ENCODE measurements at regions not wholly inside any gene's neighbourhood (a gene's known extent, or its start where the extent isn't known, plus 50 kb on each side); places are given as distances from the start of the nearest gene placed in this dataset.
"Not testable (repeated sequence)": the region's sequence is repeated elsewhere in the genome, so short reads cannot be mapped to it uniquely, and the experiment has no call there.

- DNase-seq (ENCODE audit: low read depth in 2 of 2), result no peak
These were observed 593.1 kb downstream of the MAT2B start for GRCh38 chr5:164098531-164098930.

DNA sequence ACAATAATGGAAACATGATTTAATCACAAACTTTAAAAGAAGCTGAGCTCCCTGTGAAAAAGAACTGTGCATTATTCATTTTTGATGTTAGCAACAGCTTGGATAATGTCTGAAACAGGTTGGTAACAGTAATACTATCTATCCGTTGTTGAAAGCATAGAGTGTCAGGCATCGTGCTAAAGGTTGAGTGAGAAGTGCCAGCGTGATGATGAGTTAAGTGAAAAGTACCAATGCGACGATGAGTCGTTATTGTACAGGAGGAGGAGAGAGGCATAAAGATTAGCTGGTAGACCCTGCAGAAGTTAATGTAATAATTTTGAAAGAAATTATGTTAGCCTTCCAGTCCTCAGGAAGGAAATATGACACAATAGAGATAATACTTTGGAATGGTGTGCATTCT lies 593.6 kb downstream of the MAT2B start:
- no peak for DNase-seq (ENCODE audit: low read depth in 2 of 2)

DNA sequence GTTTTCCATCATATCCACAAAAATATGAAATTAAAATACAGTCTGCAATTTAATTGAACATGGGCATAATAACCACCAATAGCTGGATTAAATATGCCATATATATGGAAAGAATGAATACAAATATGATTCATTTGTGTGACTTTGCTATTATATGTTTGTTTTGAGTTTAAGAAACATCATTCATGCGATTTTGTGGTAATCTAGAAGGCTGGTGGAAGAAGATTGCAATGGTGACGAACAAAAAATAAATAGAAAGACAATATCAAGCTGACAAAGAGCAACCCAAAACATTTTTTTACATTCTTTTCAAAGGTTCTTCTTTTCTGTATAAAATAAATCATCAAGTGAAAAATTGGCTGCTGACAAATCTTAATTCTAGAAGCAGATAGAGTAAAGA lies 610.0 kb downstream of the MAT2B start:
- DNase-seq (ENCODE audit: low read depth in 2 of 2), result no peak

GRCh38 chr5:164119806-164120447 lies 614.5 kb downstream of the MAT2B start:
- DNase-seq (ENCODE audit: low read depth in 2 of 2), result no peak

DNA sequence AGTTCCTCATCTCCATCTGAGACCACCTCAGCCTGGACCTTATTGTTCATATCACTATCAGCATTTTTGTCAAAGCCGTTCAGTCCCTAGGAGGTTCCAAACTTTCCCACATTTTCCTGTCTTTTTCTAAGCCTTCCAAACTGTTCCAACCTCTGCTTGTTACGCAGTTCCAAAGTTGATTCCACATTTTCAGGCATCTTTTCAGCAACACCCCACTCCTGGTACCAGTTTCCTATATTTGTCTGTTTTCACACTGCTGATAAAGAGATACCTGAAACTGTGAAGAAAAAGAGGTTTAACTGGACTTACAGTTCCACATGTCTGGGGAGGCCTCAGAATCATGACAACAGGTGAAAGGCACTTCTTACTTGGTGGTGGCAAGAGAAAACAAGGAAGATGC lies 622.1 kb downstream of the MAT2B start:
- no peak for DNase-seq (ENCODE audit: low read depth in 2 of 2)

DNA sequence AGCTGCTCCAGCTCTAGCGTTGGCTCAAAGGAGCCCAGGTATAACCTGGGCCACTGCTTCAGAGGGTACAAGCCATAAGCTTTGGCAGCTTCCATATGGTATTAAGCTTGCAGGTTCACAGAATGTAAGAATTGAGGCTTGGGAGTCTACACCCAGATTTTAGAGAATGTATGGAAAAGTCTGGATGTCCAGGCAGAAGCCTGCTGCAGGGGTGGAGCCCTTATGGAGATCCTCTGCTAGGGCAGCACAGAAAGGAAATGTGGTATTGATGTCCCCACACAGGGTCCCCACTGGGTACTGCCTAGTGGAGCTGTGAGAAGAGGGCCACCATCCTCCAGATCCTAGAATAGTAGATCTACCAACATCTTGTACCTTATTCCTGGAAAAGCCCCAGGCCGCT lies 626.9 kb downstream of the MAT2B start:
- no peak for DNase-seq (ENCODE audit: low read depth in 2 of 2)

GRCh38 chr5:164137095-164137494 lies 631.7 kb downstream of the MAT2B start:
- DNase-seq (ENCODE audit: low read depth in 2 of 2), result no peak

DNA sequence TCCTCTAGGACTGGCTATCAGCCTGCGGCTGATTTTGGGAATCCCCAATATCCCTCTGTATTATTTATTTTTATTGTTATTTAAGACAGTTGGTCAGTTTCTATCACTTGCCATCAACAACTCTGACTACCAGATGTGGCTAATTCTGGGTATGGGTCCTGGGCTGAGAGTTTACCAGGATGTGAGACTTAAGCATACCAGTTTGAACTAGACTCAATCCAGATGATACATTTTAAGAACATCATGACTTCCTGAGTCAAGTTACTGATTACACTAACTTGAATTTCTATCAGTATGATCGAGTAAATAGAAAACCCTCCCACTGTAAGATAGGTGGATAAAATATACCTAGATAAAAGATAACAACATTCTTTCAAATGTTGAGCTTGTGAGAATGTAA lies 634.0 kb downstream of the MAT2B start:
- no peak for DNase-seq (ENCODE audit: low read depth in 2 of 2)

GRCh38 chr5:164145458-164145857 lies 640.0 kb downstream of the MAT2B start:
- DNase-seq (ENCODE audit: low read depth in 2 of 2), result no peak

DNA sequence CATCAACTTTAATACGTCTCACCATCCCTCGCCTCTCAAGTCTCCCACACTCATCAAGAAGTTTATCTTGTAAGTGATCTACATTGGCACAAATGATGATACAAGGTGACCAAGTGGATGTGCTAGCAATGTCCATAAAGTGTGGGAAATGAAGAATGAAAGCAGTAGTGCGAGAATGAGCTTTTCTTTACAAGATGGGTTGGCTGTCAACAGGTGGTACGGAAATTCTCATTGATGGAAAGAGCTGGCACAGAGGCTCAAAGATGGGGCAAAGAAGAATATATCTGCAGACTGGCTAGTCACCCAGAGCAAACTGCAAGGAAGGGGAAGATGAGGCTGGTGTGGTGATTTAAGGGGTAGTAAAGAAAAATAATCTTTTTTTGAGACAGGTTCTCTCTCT lies 640.8 kb downstream of the MAT2B start:
- no peak for DNase-seq (ENCODE audit: low read depth in 2 of 2)

- no peak for DNase-seq (ENCODE audit: low read depth in 2 of 2)
These were observed 642.9 kb downstream of the MAT2B start for GRCh38 chr5:164148292-164148691.

DNA sequence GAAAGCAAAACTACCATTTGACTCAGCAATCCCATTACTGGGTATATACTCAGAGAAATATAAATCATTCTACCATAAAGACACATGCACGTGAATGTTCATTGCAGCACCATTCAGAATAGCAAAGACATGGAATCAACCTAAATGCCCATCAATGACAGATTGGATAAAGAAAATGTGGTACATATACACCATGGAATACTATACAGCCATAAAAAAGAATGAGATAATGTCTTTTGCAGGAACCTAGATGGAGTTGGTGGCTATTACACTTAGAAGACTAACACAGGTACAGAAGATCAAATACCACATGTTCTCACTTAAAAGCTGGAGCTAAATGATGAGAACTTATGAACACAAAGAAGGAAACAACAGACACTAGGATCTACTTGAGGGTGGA lies 647.1 kb downstream of the MAT2B start:
- not testable (repeated sequence) for DNase-seq (ENCODE audit: low read depth in 2 of 2)

- DNase-seq (ENCODE audit: low read depth in 2 of 2), result no peak
These were observed 648.2 kb downstream of the MAT2B start for GRCh38 chr5:164153469-164154172.

- DNase-seq (ENCODE audit: low read depth in 2 of 2), result no peak
These were observed 665.4 kb downstream of the MAT2B start for GRCh38 chr5:164170814-164171213.

GRCh38 chr5:164175083-164175482 lies 669.7 kb downstream of the MAT2B start:
- DNase-seq (ENCODE audit: low read depth in 2 of 2), result no peak

DNA sequence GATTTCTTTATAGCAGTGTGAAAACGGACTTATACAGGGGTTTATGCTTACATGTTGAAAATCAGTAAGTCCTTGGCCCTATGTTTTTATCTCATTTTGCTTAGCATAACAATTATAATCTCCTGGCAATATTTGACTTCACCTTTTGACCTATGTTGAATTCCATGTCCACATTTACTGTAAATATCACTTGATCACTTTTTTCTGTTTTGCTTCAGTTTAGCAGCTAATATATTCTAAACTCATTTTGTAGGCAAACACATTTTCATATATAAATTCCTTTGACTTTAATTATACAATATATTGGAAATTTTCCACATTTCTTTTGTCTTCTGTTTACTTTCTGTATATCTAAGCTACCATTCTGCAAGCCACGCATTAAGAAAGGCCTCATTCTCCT lies 674.0 kb downstream of the MAT2B start:
- DNase-seq (ENCODE audit: low read depth in 2 of 2), result no peak

DNA sequence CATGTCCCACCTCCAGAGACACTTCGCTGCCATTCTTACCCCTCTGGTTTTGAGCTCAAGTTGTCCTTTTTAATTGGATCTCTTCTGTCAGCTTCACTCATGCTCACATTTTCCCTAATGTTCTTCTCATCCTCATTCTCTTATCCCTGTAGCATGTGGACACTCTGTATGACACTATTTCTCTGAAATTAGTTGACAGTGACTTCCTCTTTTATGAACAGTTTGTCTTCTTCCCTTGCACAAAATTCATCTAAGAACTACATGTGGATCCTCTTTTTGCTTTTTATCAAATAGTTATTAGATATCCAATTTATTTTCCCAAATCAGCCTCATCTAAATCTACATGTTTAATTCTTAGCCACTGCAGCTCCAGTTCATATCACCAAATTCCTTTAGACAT lies 676.2 kb downstream of the MAT2B start:
- no peak for DNase-seq (ENCODE audit: low read depth in 2 of 2)

- DNase-seq (ENCODE audit: low read depth in 2 of 2), result no peak
These were observed 678.7 kb downstream of the MAT2B start for GRCh38 chr5:164184158-164184557.

GRCh38 chr5:164185000-164185399 lies 679.6 kb downstream of the MAT2B start:
- no peak for DNase-seq (ENCODE audit: low read depth in 2 of 2)

GRCh38 chr5:164186550-164186949 lies 681.1 kb downstream of the MAT2B start:
- no peak for DNase-seq (ENCODE audit: low read depth in 2 of 2)

- no peak for DNase-seq (ENCODE audit: low read depth in 2 of 2)
These were observed 682.4 kb downstream of the MAT2B start for GRCh38 chr5:164187785-164188184.

DNA sequence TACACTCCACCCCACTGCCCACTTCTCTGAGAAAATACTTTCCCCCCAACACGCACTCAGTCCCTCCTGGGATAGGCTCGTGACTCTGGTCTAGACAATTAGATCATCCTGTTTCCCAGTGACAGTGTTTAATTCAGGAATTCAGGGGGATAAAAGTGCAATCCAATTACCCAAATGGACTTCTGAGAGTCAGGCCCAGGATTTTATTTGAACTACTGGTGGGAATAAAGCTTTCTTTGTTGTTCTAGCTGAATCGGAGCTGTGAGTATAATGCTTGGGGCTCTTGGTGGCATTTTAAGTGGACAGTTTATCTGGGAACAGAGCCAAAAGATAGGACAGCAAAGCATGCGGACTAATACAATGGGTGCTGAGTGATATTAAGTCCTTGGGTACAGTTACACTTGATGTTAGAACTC lies 683.3 kb downstream of the MAT2B start:
- no peak for DNase-seq (ENCODE audit: low read depth in 2 of 2)

DNA sequence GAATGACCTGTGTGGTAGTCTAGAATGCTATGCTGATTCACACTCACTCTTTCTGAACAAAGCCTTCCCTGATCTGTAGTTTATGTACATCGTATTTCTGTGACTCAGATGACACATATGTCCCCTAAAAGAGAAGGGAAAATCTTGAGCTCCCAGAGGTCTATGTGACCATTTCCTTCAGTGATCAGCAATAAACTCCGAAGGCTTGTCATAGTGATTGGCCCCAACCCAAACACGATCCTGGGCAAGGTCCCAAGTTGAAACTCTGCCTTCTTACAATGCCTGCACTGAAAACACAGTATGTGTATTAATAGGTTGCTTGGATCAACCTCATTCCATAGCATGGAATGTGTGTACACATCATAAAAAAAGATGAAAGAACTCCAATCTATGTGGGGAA lies 685.8 kb downstream of the MAT2B start:
- DNase-seq (ENCODE audit: low read depth in 2 of 2), result no peak

- no peak for DNase-seq (ENCODE audit: low read depth in 2 of 2)
These were observed 696.9 kb downstream of the MAT2B start for GRCh38 chr5:164202338-164202737.

Data from stimulated activated CD4-positive, alpha-beta T cell treated with anti-CD3 and anti-CD28 coated beads, Interleukin-1b, Interleukin-23, amount 100 ng/mL, for 4 hours (primary cell).